ENCODE measurements at regions not wholly inside any gene's neighbourhood (a gene's known extent, or its start where the extent isn't known, plus 50 kb on each side); places are given as distances from the start of the nearest gene placed in this dataset.

DNA sequence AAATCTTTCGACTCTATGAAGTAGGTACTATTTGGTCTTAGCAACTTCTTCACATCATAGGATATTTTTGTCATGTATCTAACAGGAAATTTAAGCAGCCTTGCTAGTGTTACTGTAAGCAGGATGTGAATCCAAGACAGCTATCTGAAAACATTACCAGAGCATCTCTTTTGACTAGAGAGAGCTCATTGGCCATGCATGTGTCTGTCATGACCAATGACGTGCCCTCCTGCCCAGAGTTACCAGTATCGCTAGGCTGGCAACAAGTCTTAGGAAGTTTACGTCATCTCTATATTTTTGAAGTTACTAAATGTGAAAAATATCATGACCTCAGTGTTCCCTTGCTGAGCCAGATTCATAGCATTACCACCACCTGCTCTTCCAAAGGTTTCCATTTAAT lies 130.9 kb upstream of the TP63 start:
- no peak for DNase-seq (ENCODE audit: low read depth in 2 of 3, low spot score in 2 of 3)

DNA sequence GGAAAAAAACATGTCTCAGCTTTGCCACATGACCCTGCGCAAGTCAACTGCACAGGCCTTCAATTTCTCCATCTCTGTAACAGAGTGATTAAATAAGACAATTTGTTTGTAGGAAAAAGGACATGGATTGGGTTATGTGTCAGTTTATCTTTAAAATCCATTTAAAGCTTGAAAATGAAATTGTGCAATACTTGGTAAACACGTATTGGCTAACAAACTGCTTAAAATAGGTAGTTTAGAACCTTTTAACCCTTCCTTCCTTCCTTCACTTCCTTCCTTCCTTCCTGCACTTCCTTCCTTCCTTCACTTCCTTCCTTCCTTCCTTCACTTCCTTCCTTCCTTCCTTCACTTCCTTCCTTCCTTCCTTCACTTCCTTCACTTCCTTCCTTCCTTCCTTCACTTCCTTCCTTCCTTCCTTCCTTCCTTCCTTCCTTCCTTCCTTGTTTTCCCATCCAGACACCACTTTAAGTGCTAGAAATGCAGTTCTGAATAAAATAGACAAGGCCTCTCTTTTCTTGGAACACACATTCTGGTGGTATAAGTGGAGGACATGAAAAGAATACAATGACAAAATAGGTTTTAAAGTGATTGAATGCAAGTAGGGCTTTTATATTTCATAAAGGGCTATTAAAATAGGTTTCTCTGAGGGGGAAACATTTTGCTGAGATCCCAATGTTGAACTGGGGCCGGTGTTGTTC lies 130.2 kb upstream of the TP63 start:
- DNase-seq (ENCODE audit: low read depth in 2 of 3, low spot score in 2 of 3) = no peak

GRCh38 chr3:189502256-189502655 lies 128.9 kb upstream of the TP63 start:
- no peak for DNase-seq (ENCODE audit: low read depth in 2 of 3, low spot score in 2 of 3)

- DNase-seq (ENCODE audit: low read depth in 2 of 3, low spot score in 2 of 3) = no peak
Observed at GRCh38 chr3:189502676-189503257, 128.4 kb upstream of the TP63 start.

GRCh38 chr3:189507856-189508255 lies 123.3 kb upstream of the TP63 start:
- no peak for DNase-seq (ENCODE audit: low read depth in 2 of 3, low spot score in 2 of 3)

DNA sequence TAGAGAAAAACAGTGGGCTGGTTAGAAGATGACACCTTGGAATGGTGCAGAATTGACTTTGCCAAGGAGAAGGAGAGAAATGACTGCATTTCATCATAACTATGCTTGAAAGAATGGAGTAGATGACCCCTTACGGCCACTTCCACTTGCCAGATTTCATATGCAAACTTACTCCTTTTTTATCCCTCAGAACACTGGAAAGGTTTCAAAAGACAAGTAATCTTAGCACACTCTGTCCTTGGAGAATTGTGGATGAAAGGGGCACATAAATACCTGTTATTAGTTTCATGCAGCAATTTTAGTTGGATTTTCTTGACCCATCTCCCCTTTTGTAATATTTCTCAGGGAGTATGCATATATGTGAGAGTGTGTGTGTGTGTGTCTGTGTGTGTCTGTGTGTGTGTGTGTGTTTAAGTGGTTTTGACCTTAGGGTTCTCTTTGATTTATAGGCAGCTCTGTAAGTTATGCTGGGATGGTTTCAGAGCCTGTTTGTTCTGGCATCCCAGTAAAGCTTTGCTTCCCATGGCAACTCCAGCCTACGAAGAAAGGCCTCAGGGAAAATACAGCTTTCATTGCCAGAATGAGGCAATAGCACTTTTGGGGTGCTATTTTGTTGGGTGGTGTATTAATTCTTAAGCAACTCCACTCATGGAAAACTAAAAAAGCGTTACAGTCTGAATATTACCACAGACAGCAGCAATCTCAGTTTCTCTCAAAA lies 122.2 kb upstream of the TP63 start:
- DNase-seq (ENCODE audit: low read depth in 2 of 3, low spot score in 2 of 3) = no peak

GRCh38 chr3:189512039-189512438 lies 119.2 kb upstream of the TP63 start:
- DNase-seq (ENCODE audit: low read depth in 2 of 3, low spot score in 2 of 3) = no peak

- DNase-seq (ENCODE audit: low read depth in 2 of 3, low spot score in 2 of 3) = no peak
Observed at GRCh38 chr3:189512821-189513220, 118.4 kb upstream of the TP63 start.

DNA sequence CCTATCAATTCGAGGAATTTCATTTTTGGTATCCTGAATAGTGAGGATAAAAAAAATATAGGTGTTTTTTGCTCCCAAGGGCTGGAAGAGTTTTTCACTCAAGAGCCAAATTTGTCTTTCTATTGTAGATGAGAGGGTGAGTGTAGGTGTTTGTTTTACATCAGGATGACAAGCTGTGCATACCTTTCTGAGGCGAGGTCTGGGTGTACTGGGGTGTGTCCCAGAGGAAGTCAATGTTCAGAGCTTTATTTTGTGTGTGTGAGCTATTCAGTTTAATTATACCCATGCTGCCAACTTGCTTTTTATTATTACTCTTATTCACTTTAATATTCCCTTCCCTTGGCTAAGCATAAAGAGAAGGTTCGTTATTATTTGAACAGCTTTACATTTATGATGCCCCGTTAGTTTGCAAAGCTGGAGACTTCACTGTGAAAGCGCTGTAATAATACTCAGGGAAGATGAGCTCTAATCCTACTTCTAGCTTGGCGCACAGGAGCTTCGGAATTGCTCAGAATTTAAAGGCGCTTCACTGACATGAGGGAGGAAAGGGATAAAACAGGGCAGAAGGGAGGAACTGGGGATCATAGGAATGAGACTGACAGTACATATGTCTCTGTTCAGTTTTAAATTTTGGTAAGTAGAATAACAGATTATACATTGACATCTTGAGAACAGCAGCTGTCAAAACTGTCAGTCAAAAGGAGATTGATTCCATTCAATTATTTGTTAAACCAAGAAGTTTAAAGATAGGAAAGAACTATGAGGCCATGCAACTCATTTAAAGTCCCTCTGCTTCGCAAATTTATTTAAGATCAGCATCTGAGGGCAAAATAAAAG lies 117.7 kb upstream of the TP63 start:
- no peak for DNase-seq (ENCODE audit: low read depth in 2 of 3, low spot score in 2 of 3)

DNA sequence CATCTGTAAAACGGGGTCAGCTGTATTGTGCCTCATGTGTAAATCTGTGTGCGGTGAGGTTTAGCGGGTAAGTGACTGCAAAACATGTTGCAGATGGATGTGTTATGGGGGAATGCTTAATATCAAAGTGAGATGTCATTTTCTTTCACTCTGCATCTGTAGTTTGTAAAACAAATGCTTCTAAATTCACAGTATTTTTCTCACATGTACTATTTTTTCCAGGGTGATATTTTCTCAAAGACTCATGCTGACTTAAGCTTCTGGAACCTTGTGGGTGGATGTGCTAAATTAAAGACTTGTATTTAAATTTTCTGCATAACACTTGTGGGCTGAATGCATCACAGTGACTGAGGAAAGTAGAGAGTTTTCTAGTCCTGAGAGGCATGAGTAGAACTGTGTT lies 115.2 kb upstream of the TP63 start:
- DNase-seq (ENCODE audit: low read depth in 2 of 3, low spot score in 2 of 3) = no peak

- no peak for DNase-seq (ENCODE audit: low read depth in 2 of 3, low spot score in 2 of 3)
Observed at GRCh38 chr3:189517981-189518380, 113.2 kb upstream of the TP63 start.

DNA sequence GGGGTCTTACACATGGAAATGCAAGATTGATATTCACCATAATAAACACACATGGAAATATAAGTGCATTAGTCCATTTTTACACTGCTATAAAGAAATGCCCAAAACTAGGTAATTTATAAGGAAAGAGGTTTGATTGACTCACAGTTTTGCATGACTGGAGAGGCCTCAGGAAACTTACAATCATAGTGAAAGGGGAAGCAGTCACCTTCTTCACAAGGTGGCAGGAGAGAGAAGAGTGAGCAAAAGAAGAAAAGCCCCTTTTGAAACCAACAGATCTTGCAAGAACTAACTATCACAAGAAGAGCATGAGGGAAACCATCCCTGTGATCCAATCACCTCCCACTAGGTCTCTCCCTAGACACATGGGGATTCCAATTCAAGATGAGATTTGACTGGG lies 111.7 kb upstream of the TP63 start:
- DNase-seq (ENCODE audit: low read depth in 2 of 3, low spot score in 2 of 3) = no peak

DNA sequence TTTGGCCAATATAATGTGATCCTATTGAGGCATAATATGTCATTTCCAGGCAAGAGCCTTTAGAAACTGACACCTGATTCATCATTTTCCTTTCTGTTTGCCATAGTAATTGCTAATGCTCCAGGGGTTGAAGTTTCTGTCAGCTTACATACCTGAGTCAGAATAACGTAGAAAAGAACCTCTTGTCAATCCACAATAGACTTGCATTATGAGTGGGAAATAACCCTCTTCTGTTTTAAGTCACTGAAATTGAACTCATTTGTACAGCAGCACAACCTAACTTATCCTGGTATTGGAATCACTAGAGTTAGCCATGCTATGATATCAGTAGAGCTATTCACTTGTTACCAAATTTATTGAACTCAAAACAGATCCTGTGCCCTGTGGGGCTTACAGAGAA lies 101.7 kb upstream of the TP63 start:
- no peak for DNase-seq (ENCODE audit: low read depth in 2 of 3, low spot score in 2 of 3)

- no peak for DNase-seq (ENCODE audit: low read depth in 2 of 3, low spot score in 2 of 3)
Observed at GRCh38 chr3:189529889-189530471, 101.2 kb upstream of the TP63 start.

GRCh38 chr3:189530822-189531221 lies 100.4 kb upstream of the TP63 start:
- no peak for DNase-seq (ENCODE audit: low read depth in 2 of 3, low spot score in 2 of 3)

DNA sequence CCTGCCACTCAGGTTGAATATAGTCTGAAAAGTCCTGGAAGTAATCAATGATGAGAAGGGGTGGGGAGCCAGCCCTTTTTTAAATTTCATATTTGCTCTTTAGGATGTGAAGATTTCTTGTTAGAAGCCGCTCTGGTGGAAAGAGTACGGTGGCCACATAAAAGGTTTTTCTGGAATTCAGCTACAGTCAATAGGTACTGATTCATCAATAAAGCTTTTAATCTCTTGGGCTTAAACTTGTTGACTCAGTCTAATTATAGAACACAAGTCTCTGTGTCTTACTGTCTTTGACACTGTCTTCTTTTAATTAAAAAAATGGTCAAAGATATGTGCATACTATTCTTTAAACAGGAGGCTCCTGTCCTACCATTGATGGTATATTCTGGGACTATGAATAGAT lies 99.9 kb upstream of the TP63 start:
- no peak for DNase-seq (ENCODE audit: low read depth in 2 of 3, low spot score in 2 of 3)

DNA sequence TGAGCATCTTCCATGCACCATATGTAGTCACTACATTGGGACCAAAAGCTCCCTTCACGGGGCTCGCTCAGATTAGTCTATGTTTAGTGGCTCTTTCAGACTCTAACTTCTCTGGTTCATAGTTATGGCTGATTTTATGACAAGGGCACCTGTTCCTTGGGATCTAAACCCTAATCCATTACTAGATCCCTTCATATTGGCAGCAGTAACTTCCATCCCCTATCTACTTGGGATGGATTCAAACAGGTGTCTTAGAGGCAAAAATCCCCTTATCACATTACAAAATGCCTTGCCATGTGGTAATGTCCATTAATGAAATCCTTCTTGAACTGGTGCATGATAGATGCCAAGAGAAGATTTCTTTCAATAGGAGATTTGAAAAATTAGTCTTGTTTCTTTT lies 96.7 kb upstream of the TP63 start:
- no peak for DNase-seq (ENCODE audit: low read depth in 2 of 3, low spot score in 2 of 3)

GRCh38 chr3:189537135-189537534 lies 94.1 kb upstream of the TP63 start:
- DNase-seq (ENCODE audit: low read depth in 2 of 3, low spot score in 2 of 3) = no peak

DNA sequence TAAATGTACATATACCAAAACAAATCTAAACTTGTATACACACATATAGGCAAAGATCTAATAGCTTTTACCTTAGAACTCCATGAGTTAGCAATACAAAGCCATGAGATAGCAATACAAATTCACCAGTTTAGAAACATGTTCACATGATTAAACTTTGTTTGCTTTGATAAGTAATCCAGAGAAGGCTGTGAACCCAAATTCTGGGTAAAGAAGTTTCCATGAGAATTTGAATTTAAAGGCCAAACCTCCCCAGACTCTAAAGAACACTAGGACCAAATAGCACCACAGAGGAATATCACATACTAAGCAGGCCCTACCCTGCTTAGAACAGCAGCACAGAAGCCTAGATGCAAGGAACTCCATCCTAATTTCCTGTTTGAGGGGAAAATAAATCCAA lies 83.7 kb upstream of the TP63 start:
- DNase-seq (ENCODE audit: low read depth in 2 of 3, low spot score in 2 of 3) = no peak

DNA sequence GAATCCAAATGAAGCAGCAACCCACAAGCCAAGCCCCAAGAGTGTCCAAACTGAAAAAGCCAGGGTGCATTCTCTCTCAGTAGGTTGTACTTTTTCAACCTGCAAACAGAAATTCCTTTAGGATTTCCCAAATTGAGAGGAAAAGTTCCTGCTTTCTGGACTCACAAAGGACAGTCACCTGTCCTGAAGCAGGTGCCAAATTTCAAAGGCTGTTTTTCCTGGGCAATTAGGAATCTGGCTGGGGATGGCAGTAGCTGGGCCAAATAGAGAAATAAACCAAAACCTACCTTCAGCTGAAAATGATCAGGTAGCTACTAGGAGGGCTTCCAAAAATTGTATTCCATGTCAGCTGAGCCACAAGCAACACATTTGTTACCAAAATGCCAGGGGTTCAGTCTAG lies 83.1 kb upstream of the TP63 start:
- DNase-seq (ENCODE audit: low read depth in 2 of 3, low spot score in 2 of 3) = no peak

DNA sequence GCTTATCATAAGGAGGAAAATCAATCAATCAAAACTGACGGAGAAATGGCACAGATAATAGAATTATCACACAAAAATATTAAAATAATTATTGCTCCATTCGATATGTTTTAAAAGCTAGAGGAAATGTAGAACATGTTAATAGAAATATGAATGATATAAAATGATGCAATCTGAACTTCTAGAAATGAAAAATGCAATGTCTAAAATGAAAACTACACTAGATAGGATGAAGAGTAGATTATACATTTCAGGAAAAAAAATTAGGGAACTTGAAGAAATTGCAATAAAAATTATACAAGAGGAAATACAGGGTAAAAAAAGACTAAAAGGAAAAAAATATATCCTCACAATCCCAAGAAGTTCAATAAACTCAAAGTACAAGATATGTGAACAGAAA lies 80.2 kb upstream of the TP63 start:
- no peak for DNase-seq (ENCODE audit: low read depth in 2 of 3, low spot score in 2 of 3)

Measured in activated CD8-positive, alpha-beta memory T cell treated with anti-CD3 and anti-CD28 coated beads for 48 hours (primary cell).